ENCODE measurements at regions not wholly inside any gene's neighbourhood (a gene's known extent, or its start where the extent isn't known, plus 50 kb on each side); places are given as distances from the start of the nearest gene placed in this dataset.
"Not testable (repeated sequence)": the region's sequence is repeated elsewhere in the genome, so short reads cannot be mapped to it uniquely, and the experiment has no call there.

GRCh38 chr2:123859031-123859430, 166.1 kb upstream of the CNTNAP5 start:
- TF ChIP-seq CTCF (IDR thresholded peaks at IDR 0.05); POLR2AphosphoS5 (IDR thresholded peaks at IDR 0.05; ENCODE audit: low read depth, low read length): not testable (repeated sequence)

All from Panc1 (cell line).